ENCODE measurements at regions not wholly inside any gene's neighbourhood (a gene's known extent, or its start where the extent isn't known, plus 50 kb on each side); places are given as distances from the start of the nearest gene placed in this dataset.

GRCh38 chr6:37551002-37551401 lies 51.3 kb upstream of the CCDC167 start:
- ATAC-seq, result no peak
- Histone ChIP-seq H3K4me1 (peaks cover 39% of the 10 kb centered on the region), H3K4me3 (no peak overlapping the region), H3K9me3 (no peaks in the 10 kb centered on the region), H3K27ac (peak overlapping the region in 1 of 2 experiments; percentile 24; a peak in 2 of 6 replicates), H3K4me2 (no peak overlapping the region)
- ChIA-PET POLR2A (no interaction called here), CTCF (interaction anchor here (2.6 kb wide), 1 partner anchor 13 kb away, joined by 8 read pairs; no protein-coding TSS in a partner anchor)
- no peak for DNase-seq (ENCODE audit: low read depth in 1 of 2, low spot score in 1 of 2)
- TF ChIP-seq ZFP36 (IDR thresholded peaks at IDR 0.05; ENCODE audit: borderline replicate concordance, partially characterized antibody) (no peak), PHF8 (IDR thresholded peaks at IDR 0.05; ENCODE audit: borderline replicate concordance, low read depth) (no peak), ZSCAN20 (CRISPR knock-in tag; IDR thresholded peaks at IDR 0.05) (no peak), FOSB (CRISPR knock-in tag; IDR thresholded peaks at IDR 0.05) (no peak), RFX5 (IDR thresholded peaks at IDR 0.05) (no peak), ELK1 (IDR thresholded peaks at IDR 0.05; ENCODE audit: low read depth, low read length) (no peak), NPAS2 (CRISPR knock-in tag; IDR thresholded peaks at IDR 0.05; ENCODE audit: borderline replicate concordance) (no peak), POLR2A (IDR thresholded peaks at IDR 0.05; ENCODE audit: low read length) (no peak), HES2 (IDR thresholded peaks at IDR 0.05) (no peak)
- FAIRE-seq, result no peak
- 46% methylated on average over 3 of the region's 3 CpGs for WGBS (ENCODE audit: missing lambda C conversion rate)

GRCh38 chr6:37550191-37550831 lies 50.6 kb upstream of the CCDC167 start:
- no peak for FAIRE-seq
- 76% methylated on average over 11 of the region's 12 CpGs for WGBS (ENCODE audit: missing lambda C conversion rate)
- POLR2A ChIA-PET, result no interaction called here

GRCh38 chr6:37549558-37549957 lies 49.9 kb upstream of the CCDC167 start:
- CTCF ChIA-PET, result interaction anchor here (1.0 to 4.5 kb wide), 3 partner anchors 11 to 143 kb away, joined by 3 to 23 read pairs (median 7); no protein-coding TSS in a partner anchor
- no peak overlapping the region for H3K4me2 ChIP-seq
- ATAC-seq (no peak), FAIRE-seq (no peak), DNase-seq (ENCODE audit: low read depth in 1 of 2, low spot score in 1 of 2) (no peak)
- no peaks in the 10 kb centered on the region for H3K9me3 ChIP-seq
- POLR2A ChIA-PET, result no interaction called here
- H3K4me3 ChIP-seq, result no peak overlapping the region
- no peak for TF ChIP-seq REST (IDR thresholded peaks at IDR 0.05)
- TF ChIP-seq POLR2AphosphoS2 (conservative IDR thresholded peaks at IDR 0.05; ENCODE audit: low read length), result no peak
- no peak for TF ChIP-seq CBX2 (IDR thresholded peaks at IDR 0.05; ENCODE audit: borderline replicate concordance, low read depth)
- TF ChIP-seq JUNB (IDR thresholded peaks at IDR 0.05), result no peak
- peaks cover 33% of the 10 kb centered on the region for H3K4me1 ChIP-seq
- whole genome bisulfite sequencing (ENCODE audit: missing lambda C conversion rate), result 83% methylated on average over 11 of the region's 11 CpGs
- no peak overlapping the region for H3K27ac ChIP-seq

More at GRCh38 chr6:37550191-37550831, 50.6 kb upstream of the CCDC167 start:
- TF ChIP-seq NFE2L2 (conservative IDR thresholded peaks at IDR 0.05; ENCODE audit: low read length), result no peak
- TF ChIP-seq ZNF302 (CRISPR knock-in tag; IDR thresholded peaks at IDR 0.05), result no peak
- no peak for TF ChIP-seq BCL3 (IDR thresholded peaks at IDR 0.05)
- 0 out of 2 replicates have a peak, but pooled peaks have one; percentile 11 for TF ChIP-seq ESRRA (IDR thresholded peaks at IDR 0.05; ENCODE audit: borderline replicate concordance, low read length)
- no peak for TF ChIP-seq RAD21 (conservative IDR thresholded peaks at IDR 0.05 in 1 of 2, IDR thresholded peaks at IDR 0.05 in 1 of 2)
- CTCF ChIA-PET, result interaction anchor here (1.0 to 4.5 kb wide), 3 partner anchors 12 to 142 kb away, joined by 3 to 23 read pairs (median 7); no protein-coding TSS in a partner anchor
- no peak overlapping the region for H3K4me3 ChIP-seq
- no peak for DNase-seq (ENCODE audit: low read depth in 1 of 2, low spot score in 1 of 2)
- ATAC-seq, result 0 out of 6 replicates have a peak, but pooled peaks of 1 of the 2 experiments have one; percentile 37
- peak overlapping the region in 1 of 2 experiments; percentile 41; a peak in 2 of 6 replicates for H3K27ac ChIP-seq
- H3K9me3 ChIP-seq, result no peaks in the 10 kb centered on the region
- no peak overlapping the region for H3K4me2 ChIP-seq
- H3K4me1 ChIP-seq, result peaks cover 39% of the 10 kb centered on the region

Measured in A549 (cell line).